ENCODE measurements at regions not wholly inside any gene's neighbourhood (a gene's known extent, or its start where the extent isn't known, plus 50 kb on each side); places are given as distances from the start of the nearest gene placed in this dataset.

DNA sequence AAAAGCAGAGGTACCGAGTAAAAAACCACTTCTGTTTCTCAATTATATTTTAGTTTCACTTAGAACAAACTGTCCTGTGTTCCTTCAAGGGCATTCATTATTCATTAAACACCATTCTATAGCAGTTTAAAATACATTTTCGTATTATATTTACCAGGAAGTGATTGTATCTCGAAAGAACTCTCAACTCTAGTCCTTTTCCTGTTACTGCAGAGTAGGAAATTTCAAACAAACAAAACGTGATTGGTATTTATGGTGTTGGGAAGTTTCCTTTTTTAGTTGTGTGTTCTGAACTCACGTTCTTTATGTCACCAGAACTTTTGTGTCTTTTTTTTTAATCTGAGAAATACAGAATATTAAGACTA, 139.5 kb upstream of the BTBD3 start:
- TF ChIP-seq, protein P1, sequence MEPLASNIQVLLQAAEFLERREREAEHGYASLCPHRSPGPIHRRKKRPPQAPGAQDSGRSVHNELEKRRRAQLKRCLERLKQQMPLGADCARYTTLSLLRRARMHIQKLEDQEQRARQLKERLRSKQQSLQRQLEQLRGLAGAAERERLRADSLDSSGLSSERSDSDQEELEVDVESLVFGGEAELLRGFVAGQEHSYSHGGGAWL (CRISPR knock-in tag; IDR thresholded peaks at IDR 0.05), result no peak
- no peak for TF ChIP-seq ZFX (CRISPR knock-in tag; IDR thresholded peaks at IDR 0.05; ENCODE audit: low read depth)
- TF ChIP-seq RBM39 (IDR thresholded peaks at IDR 0.05; ENCODE audit: low read depth, low read length, poor library complexity, severe bottlenecking), result no peak
- TF ChIP-seq, protein P2, sequence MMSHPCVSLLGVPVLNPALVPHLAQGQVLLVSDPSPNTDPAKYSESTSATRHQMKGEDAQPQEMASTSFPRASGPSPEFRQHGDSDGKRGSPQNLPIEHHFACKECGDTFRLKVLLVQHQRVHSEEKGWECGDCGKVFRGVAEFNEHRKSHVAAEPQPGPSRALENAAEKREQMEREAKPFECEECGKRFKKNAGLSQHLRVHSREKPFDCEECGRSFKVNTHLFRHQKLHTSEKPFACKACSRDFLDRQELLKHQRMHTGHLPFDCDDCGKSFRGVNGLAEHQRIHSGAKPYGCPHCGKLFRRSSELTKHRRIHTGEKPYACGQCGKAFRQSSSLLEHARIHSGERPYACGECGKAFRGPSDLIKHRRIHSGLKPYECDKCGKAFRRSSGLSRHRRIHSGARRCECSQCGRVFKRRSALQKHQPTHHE (CRISPR knock-in tag; IDR thresholded peaks at IDR 0.05; ENCODE audit: borderline replicate concordance), result no peak
- no peak for TF ChIP-seq YEATS4 (CRISPR knock-in tag; IDR thresholded peaks at IDR 0.05; ENCODE audit: borderline replicate concordance)
- TF ChIP-seq ZNF839 (CRISPR knock-in tag; IDR thresholded peaks at IDR 0.05; ENCODE audit: borderline replicate concordance), result no peak
- no peak for TF ChIP-seq ZNF296 (CRISPR knock-in tag; conservative IDR thresholded peaks at IDR 0.05)
- TF ChIP-seq ZNF552 (CRISPR knock-in tag; IDR thresholded peaks at IDR 0.05; ENCODE audit: borderline replicate concordance), result no peak
- TF ChIP-seq IRX3 (CRISPR knock-in tag; IDR thresholded peaks at IDR 0.05; ENCODE audit: borderline replicate concordance, low read depth), result no peak
- no peak for TF ChIP-seq RBM22 (optimal IDR thresholded peaks at IDR 0.05; ENCODE audit: low read length)
- Histone ChIP-seq H2AFZ (ENCODE audit: low read length) (no peak overlapping the region), H3K27me3 (ENCODE audit: control insufficient read depth in 1 of 2, insufficient read depth in 2 of 2, low read length in 2 of 2) (no peaks in the 10 kb centered on the region), H3K79me2 (ENCODE audit: insufficient read depth, low read length) (no peaks in the 10 kb centered on the region), H4K20me1 (ENCODE audit: insufficient read depth, low read length) (no peaks in the 10 kb centered on the region), H3K9me3 (ENCODE audit: low read length) (no peaks in the 10 kb centered on the region), H3K4me3 (replicated peaks in 1 of 3; ENCODE audit: insufficient read depth in 1 of 3, low read depth in 2 of 3, low read length in 3 of 3) (no peak overlapping the region), H3K4me1 (ENCODE audit: insufficient read depth, low read length) (no peaks in the 10 kb centered on the region), H3K27ac (ENCODE audit: extremely low read length, insufficient read depth, low read length) (no peak overlapping the region), H3K4me2 (ENCODE audit: low read depth, low read length) (no peak overlapping the region), H3K36me3 (replicated peaks in 1 of 2; ENCODE audit: control insufficient read depth in 1 of 2, insufficient read depth in 2 of 2, low read length in 2 of 2) (no peaks in the 10 kb centered on the region), H3K9ac (ENCODE audit: insufficient read depth, low read depth, low read length) (no peak overlapping the region)
- in situ Hi-C loops (cut with HindIII; ENCODE audit: extremely low pct_ligation_motif_present, low pct_unique_long_range_greater_than_20kb), result no loop called here
- intact Hi-C loops (cut with micrococcal nuclease; ENCODE audit: unreplicated experiment), result no loop called here
- ChIA-PET CTCF (ENCODE audit: low intra/inter-chr PET ratio, low total read pairs) (no interaction called here), POLR2A (no interaction called here)
- under 1% methylated on average over 5 of the region's 5 CpGs for WGBS (ENCODE audit: low lambda C conversion rate)
- FAIRE-seq, result no peak
- DNase-seq (ENCODE audit: low spot score), result no peak
- ATAC-seq, result no peak
- no TSS peak for BruUV-seq (replicated peaks)
